22Rv1 (cell line): ENCODE measurements at regions not wholly inside any gene's neighbourhood (a gene's known extent, or its start where the extent isn't known, plus 50 kb on each side); places are given as distances from the start of the nearest gene placed in this dataset.

Experiments
- ZFX ChIP-seq: fragments of 450-650 bp; IDR thresholded peaks from 2 replicates; pipeline ENCODE4 v1.6.1; 2017; ENCODE audit warnings: antibody characterized with exemption, borderline replicate concordance
- TF ChIP-seq, protein P1 (sequence below): fragments of 450-650 bp; IDR thresholded peaks from 2 replicates; pipeline ENCODE4 v1.5.1; 2017; ENCODE audit warnings: mild to moderate bottlenecking

DNA sequence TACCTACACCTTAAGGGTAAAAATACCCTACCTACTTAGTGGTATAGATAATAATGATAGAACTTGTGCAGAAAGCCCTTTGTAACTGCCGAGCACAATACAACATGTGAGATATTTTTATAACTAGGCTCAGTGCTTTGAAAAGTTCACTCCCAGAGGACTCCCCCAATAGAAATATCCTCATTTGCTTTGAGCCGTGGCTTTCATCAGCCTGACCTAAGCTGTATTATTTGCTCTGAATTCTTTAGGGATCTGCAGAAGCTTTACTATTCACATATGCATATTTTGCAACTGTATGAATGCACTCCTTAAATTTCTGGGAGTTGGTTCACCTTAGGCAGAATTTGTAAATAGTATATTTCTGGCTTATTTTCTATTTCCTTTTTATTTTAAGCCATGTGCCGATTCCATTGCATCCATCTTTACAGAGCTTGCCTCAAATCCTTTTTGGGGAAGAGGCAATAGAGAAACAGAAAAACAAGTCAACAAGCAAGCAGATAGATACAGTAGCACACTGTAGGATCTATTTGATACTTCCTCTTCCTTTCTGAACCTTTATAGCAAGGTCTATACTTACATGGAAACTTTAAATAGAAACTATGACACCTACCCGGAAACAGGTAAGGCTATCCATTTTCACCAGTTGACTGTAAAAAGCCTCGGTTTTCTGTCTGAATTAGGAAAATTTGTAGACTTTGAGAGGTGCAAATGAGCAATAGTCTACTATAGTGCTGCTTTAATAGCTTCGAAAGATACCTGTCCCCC is 242.5 kb upstream of the VCX3A start:
- TF ChIP-seq, protein P1, sequence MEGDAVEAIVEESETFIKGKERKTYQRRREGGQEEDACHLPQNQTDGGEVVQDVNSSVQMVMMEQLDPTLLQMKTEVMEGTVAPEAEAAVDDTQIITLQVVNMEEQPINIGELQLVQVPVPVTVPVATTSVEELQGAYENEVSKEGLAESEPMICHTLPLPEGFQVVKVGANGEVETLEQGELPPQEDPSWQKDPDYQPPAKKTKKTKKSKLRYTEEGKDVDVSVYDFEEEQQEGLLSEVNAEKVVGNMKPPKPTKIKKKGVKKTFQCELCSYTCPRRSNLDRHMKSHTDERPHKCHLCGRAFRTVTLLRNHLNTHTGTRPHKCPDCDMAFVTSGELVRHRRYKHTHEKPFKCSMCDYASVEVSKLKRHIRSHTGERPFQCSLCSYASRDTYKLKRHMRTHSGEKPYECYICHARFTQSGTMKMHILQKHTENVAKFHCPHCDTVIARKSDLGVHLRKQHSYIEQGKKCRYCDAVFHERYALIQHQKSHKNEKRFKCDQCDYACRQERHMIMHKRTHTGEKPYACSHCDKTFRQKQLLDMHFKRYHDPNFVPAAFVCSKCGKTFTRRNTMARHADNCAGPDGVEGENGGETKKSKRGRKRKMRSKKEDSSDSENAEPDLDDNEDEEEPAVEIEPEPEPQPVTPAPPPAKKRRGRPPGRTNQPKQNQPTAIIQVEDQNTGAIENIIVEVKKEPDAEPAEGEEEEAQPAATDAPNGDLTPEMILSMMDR = no peak
- TF ChIP-seq ZFX = no peak
